ENCODE measurements at regions not wholly inside any gene's neighbourhood (a gene's known extent, or its start where the extent isn't known, plus 50 kb on each side); places are given as distances from the start of the nearest gene placed in this dataset.

DNA sequence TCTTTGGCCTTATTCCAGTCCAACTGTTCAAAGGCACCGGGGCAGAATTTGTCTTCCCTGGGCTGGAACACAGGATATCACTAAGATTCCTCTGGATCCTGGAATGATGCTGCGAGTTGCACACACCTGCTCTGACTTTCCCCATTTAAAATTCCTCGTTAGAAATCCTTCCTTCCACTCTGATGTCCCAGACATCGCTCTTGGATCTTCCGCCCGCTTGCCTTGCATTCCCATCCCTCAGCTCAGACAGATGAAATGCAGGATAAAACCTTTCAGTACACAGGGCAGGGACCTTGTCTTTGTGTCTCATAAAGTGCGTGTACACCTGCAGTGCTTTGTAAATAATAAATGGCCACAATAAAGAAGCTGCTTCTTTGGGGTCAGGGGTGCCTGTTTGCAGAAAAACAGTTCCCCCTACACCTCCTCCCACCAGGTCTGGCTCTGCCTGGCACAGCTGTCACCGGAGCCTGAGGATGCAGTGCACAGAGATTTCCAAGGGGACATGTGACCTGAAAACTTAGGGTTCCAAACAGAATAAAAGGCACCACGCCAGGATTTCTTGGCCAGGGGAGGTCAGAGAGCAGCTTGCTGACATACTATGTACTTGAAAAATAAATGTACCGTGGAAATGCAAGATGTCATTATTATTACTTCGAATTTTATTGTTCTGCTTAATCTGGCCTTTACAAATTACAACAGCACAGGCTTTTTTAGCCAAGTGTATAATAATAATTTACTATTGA lies 62.9 kb upstream of the SYT6 start:
- Mint-ChIP-seq H3K9me3 (no peaks in the 10 kb centered on the region), H3K4me1 (peaks cover 25 to 34% of the 10 kb centered on the region in 2 experiments), H3K27ac (no peak overlapping the region), H3K27me3 (ENCODE audit: low read depth) (peaks cover 21% of the 10 kb centered on the region), H3K4me3 (no peak overlapping the region), H3K36me3 (ENCODE audit: insufficient read depth in 1 of 3, low read depth in 3 of 3) (no peaks in the 10 kb centered on the region)
- no peak for DNase-seq
- no peak overlapping the region for H3K56ac ChIP-seq (ENCODE audit: insufficient read length, low read depth, low read length)
- no peak overlapping the region for H3K23ac ChIP-seq (ENCODE audit: insufficient read length, low read depth, low read length)
- no peak overlapping the region for H3K4ac ChIP-seq (ENCODE audit: low read depth, low read length)
- H3K4me2 ChIP-seq (ENCODE audit: insufficient read depth, insufficient read length, low read length) = no peak overlapping the region
- no peak overlapping the region for H3T11ph ChIP-seq (ENCODE audit: low read length)
- H2BK120ac ChIP-seq (ENCODE audit: low read depth, low read length, poor library complexity, severe bottlenecking) = no peak overlapping the region
- no peak overlapping the region for H3K18ac ChIP-seq (ENCODE audit: insufficient read length, low read depth, low read length)
- H4K5ac ChIP-seq (ENCODE audit: insufficient read length, low read depth, low read length) = no peak overlapping the region
- H3K23me2 ChIP-seq (ENCODE audit: insufficient read length, low read depth, low read length, poor library complexity, severe bottlenecking) = no peaks in the 10 kb centered on the region
- no peak overlapping the region for H2BK5ac ChIP-seq (ENCODE audit: insufficient read length, low read length)
- H2AFZ ChIP-seq (ENCODE audit: low read length) = no peak overlapping the region
- H4K20me1 ChIP-seq (ENCODE audit: control insufficient read depth, insufficient read depth, insufficient read length) = no peaks in the 10 kb centered on the region
- no peak overlapping the region for H2BK12ac ChIP-seq (ENCODE audit: insufficient read length, low read depth, low read length)
- H3K4me1 ChIP-seq (ENCODE audit: insufficient read depth, low read length) = no peaks in the 10 kb centered on the region; the same call in 1 of the 2 replicates
- H3K9me3 ChIP-seq (ENCODE audit: control insufficient read depth, low read depth, low read length) = no peaks in the 10 kb centered on the region
- H3K79me2 ChIP-seq (ENCODE audit: insufficient read depth, low read length) = no peaks in the 10 kb centered on the region
- no peak overlapping the region for H2BK20ac ChIP-seq (ENCODE audit: low read depth, low read length, poor library complexity, severe bottlenecking)
- H4K8ac ChIP-seq (replicated peaks; ENCODE audit: insufficient read length, low read depth, low read length) = no peak overlapping the region
- H2AK5ac ChIP-seq (ENCODE audit: insufficient read length, low read length) = no peak overlapping the region
- H4K91ac ChIP-seq (ENCODE audit: insufficient read length, low read depth, low read length) = no peak overlapping the region
- TF ChIP-seq CTCF (conservative IDR thresholded peaks at IDR 0.05) = no peak
- no CpG with 5 or more reads among the region's 11 CpGs for WGBS (ENCODE audit: extremely low coverage, insufficient read length, low lambda C conversion rate)
- no peak overlapping the region for H3K9ac ChIP-seq (ENCODE audit: extremely low read depth, insufficient read length, low read length)
- no peak overlapping the region for H3K27ac ChIP-seq (ENCODE audit: insufficient read length, low read depth, low read length)
- no peaks in the 10 kb centered on the region for H3K79me1 ChIP-seq (ENCODE audit: insufficient read depth, low read depth, low read length, poor library complexity, severe bottlenecking)
- H3K27me3 ChIP-seq (ENCODE audit: insufficient read depth, low read length) = no peaks in the 10 kb centered on the region
- H2BK15ac ChIP-seq (ENCODE audit: low read depth, low read length) = no peak overlapping the region
- no peak overlapping the region for H3K14ac ChIP-seq (ENCODE audit: insufficient read depth, low read length)
